HG03280 (cell line): ENCODE measurements at regions not wholly inside any gene's neighbourhood (a gene's known extent, or its start where the extent isn't known, plus 50 kb on each side); places are given as distances from the start of the nearest gene placed in this dataset.

ENCODE experiments used
- ATAC-seq: cut with Tn5 transposase; IDR thresholded peaks from one replicate; pipeline ENCODE4 v1.9.1; 2021; ENCODE audit warnings: mild to moderate bottlenecking, moderate library complexity; ENCODE audit not compliant: unreplicated experiment

DNA sequence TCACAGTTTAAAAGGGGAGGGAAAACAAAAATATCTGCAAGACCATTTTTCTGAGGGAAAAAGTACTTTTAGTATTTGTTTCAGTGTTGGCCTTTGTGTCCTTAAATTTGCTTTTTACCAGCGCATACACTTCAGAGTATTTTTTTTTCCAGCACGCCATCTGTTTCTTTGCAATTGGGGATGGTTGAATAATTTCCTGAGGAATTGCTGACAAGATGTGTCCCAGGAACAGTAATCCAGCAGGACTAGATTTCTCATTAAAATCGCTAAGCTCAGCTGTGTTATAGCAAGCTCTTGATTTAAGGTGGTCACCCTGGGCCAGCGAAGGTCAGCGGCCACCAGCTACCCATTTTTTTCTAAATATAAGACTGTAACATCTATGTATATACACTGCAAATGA, 156.9 kb upstream of the RHOBTB1 start:
- no peak for ATAC-seq

DNA sequence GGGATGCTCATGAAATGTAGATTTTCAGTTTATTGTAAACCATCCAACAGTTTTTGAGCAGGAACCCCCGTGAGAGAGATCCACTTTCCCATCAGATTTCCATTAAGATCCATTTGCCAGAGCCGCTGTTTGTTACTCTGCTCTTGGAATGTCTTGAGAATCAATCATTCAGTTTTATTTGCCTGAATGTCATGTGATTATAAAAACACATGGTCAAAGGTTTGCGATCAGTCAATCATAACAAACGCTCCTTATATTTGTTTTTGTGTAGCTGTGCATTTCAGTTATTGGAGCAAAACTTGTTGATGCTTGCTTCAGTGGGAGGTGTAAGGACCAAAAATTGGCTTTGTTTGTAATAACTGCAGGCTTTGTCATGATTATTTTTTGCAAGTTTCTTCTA, 155.8 kb upstream of the RHOBTB1 start:
- no peak for ATAC-seq

DNA sequence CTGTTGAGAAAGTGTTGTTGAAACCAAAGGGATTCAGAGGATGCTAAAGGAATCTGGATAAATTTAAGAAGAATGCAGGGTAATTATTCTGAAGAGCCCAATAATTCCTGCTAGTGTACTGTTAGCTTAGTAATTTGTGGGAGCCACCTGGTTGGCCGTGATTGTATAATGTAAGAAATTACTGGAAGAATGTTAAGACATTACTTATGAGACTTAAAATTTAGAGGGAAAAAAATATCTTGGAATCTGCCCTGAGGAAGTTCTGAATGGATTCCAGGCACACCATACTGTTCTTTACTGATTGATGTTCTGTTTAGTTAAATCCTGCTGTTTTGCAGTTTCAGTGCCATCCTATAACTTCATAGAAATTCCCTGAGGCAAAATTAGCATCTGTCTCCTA, 155.0 kb upstream of the RHOBTB1 start:
- ATAC-seq, result no peak

DNA sequence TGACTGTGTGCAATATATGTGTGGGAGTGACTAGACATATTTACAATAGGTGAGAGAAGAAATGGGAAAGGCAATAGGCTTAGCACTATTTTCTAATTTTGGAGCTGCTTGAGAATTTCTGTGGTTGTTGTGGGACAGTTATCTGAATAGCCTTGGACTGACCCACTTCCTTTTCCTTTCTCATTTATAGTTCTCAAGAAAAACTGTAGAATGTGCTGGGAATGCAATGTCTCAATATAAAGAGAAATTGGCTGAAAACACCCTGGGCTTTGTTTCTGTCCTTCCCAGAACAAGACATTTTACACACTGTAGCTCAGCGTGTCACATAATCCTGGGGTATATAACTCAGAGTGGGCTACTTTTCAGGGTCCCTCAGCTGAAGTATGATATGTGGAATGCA, 153.0 kb upstream of the RHOBTB1 start:
- ATAC-seq, result no peak

DNA sequence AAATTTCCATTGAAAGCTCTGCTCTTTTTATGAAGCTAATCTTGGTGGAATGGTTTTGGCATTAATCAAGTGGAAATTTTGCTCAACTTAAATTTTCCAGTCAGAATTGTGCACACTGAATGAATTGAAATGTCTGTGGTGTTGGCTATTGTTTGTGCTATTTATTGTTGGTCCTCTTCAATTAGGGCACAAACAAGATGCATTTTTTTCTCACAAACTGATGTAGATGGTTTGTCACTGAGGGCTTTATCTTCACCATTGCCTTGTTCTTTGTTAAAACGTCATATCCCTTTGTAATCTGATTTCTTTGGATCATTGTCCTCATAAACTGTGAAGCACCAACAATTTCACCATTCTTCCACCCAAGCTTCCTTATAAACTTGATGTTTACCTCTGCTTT, 152.1 kb upstream of the RHOBTB1 start:
- no peak for ATAC-seq

DNA sequence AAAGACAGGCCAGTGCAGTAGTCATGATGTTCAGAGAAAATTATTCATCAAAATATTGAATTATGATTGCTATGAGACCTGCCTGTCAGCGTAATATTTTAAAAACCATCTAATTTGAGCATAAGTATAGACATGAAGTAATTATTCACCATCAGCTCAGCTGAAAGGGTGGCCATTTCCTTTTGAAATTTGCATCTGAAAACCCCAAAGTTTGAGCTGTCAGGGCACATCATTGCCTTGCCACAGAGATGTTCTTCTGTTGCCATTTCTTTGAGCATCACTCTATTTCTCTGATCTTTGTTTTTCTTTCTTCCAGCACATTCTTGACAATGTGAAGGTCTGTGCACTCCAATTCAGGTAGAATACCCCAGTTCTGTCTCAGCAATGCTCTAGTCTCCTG, 147.5 kb upstream of the RHOBTB1 start:
- ATAC-seq, result no peak

DNA sequence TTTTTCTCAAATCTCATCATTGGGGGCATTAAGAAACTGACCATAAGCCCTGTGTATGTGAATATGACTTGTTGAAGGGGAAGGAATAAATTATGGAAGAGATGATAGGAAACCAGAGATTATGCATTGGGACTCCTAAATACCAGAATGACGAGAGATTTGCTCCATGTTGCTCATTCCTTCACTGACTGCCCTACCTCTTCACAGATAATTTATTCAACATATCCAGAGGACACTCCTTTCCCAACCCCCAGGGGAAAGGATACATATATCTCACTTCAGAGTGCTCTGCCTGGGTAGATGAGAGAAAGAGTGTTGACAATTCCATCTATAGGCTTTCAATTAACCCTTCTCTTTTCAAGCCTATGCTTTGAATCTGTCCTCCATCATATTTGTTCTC, 145.3 kb upstream of the RHOBTB1 start:
- ATAC-seq, result no peak

DNA sequence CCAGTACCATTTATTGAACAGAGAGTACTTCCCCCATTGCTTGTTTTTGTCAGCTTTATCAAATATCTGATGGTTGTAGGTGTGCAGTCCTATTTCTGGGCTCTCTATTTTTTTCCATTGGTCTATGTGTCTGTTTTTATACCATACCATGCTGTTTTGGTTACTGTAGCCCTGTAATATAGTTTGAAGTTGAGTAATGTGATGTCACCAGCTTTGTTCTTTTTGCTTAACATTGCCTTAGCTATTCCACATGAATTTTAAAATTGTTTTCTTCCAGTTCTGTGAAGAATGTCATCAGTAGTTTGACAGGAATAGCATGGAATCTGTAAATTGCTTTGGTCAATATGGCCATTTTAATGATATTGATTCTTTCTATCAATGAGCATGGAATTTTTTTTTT, 140.5 kb upstream of the RHOBTB1 start:
- no peak for ATAC-seq

DNA sequence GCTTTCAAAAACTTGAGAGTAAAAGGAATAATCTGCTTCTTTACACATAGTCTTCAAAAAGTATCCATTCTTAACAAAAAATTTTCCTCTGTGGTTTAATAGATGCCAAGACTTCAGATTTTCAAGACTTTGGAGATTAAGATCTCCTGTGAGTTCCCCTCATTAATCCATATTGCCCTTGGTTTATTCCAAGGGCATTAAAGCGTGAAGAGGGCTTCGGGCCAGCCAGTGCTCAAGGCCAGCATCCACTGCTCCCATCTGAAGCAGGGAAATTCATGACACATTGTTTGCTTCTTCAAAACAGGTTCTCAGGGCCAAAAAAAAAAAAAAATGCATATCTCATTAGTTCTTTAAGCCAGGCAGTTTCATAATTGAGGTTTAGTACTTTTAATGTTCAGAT, 137.3 kb upstream of the RHOBTB1 start:
- no peak for ATAC-seq

DNA sequence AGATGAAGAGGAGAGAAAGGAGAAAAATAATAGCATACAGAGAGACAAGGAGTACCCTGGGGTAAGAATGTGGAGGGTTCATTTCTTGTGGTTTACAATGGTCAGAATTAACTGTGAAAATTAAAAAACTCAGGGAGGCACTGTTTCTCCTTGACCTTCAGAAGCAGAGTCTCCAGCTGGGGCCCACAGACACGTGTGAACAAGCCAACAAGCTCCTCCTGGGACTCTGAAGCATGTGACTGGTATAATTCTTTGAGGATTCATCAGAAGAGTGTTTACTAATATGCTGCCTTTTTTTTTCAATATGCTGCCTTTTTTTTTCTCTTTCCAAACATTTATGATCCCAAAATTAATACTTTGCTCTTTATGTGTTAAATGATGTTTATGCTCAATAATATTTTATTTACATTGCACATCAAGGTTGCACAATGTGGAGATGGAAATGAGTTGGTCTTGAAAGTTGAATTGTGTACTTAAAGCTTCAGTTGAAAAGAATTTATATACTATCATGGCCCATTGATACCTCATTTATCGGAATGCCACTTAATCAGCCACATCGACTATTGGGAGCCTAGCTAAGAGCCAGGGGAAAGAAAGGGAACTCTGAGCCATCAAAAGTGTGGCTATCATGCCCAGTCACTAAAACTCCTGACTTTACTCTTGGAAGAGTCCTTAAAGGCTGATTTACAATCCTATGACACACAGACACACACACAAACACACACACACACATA, 134.7 kb upstream of the RHOBTB1 start:
- no peak for ATAC-seq

DNA sequence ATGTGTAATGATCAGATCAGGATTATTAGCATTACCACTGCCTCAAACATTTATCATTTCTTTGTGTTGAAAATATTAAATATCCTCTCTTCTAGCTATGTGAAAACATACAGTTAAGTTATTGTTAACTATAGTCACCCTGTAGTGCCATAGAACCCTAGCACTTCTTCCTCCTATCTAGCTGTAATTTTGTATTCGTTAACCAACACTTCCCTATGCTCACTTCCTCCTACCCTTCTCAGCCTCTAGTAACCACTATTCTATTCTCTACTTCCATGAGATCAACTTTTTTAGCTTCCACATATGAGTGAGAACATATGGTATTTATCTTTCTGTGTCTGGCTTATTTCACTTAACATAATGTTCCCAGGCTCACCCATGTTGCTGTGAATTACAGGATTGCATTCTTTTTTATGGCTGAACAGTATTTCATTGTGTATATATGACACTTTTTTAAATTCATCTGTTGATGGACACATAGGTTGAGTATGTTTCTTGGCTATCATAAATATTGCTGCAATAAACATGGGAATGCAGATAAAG, 132.7 kb upstream of the RHOBTB1 start:
- ATAC-seq, result no peak

DNA sequence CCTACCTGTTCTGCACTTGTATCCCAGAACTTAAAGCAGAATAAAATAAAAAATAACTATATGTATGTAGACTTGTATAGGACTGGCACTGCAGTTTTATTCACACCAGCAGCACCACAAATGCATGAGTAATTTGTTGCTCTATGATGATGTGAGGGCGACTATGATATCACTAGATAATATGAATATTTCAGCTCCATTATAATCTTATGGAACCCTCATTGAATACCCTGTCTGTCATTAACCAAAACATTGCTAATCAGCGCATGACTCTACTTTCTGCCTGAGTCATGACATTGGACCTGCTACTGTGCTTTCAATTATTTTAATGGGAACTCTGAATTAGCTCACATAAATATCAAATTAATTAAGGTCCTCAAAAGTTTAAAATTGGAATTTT, 129.4 kb upstream of the RHOBTB1 start:
- ATAC-seq, result no peak

DNA sequence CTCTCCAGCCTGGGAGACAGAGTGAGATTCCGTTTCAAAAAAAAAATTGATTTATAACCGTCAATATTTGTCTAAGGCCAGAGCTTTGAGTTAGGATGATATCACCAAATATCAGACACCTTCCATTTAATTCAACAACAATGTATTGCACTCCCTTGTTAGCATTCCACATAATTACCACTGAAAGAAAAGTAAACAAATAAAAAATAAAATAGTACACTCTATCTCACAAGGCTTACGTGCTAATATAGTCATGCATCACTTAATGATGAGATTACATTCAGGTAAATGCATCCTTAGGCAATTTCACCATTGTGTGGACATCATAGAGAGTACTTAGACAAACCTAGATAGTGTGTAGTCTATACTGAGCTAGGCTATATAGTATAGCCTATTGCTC, 127.6 kb upstream of the RHOBTB1 start:
- no peak for ATAC-seq

DNA sequence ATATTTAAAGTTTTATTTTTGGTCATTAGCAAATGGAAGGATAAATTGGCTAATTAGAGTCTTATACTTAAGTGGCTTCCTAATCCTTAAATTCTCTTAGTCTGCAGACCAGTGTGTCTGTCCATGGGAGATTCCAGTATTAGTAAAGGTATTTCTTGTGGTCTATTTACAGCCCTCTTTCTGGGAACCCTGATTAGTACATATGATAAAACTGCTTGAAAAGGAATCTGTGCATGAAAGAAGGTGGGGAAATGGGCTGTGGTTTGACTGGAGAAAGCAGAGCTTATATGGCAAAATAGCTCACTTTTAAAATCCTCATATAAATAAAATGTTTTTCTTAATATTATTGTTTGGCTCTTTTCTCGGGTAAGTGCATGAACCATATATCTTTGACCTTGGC, 124.5 kb upstream of the RHOBTB1 start:
- ATAC-seq, result no peak

DNA sequence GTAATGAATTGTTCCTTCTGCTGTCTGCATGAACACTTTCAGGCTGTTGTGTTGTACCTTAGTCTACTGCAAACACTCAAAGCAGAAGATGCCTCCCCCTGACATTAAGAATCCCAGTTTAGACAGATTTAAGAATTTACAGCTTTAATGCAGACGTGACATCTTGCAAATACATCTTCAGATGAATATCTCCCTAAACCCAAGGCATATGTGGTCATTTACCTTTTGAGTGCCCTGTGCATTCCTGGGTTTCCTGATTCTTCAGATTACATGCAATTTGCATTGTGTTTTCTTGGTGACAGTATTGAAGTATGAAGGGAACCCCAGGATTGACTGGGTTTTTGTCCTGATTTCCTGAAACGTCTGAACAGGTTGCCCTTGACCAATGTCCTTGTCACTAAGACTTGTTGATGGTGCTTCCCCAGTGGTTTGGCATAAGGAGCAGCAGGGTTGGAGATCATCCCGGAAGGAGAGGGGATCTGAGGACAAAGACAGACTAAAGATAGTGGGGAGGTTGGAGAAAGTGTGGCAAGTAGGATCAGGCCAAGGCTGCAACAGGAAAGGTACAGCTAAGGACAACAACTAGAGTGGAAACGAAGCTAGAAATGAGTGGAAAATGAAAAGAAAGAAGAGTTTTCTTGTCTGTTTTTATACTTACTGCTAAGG, 123.8 kb upstream of the RHOBTB1 start:
- ATAC-seq, result no peak

DNA sequence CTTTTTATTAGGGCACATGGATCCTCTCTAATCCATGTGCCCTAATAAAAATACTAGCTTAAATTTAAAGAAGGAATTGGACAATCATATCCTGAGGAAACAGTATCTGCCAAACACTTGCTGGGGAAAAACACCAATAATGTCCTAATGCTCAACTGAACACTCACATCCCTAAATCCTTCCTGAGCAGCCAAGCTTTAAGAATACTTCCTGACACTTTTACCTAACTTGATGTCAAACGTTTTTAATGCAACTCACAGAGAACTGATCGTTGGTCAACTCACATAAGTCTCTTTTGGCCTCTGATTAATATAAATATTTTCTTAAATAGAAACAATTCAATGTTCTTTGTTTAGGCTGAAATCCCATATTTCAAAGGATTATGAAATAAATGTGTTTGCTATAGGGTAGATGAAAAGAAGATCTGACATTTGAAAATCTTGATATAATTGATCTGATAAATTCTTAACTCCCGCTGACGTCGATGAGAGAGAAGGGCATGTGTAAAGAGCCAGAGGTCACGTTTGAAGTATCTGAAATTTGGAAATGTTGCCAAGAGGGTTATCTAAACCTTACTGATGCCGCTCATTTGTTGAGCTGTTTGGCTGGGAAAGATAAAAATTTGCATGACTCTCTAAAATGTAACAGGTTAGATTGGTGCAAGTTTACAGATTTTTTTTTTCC, 122.8 kb upstream of the RHOBTB1 start:
- no peak for ATAC-seq

DNA sequence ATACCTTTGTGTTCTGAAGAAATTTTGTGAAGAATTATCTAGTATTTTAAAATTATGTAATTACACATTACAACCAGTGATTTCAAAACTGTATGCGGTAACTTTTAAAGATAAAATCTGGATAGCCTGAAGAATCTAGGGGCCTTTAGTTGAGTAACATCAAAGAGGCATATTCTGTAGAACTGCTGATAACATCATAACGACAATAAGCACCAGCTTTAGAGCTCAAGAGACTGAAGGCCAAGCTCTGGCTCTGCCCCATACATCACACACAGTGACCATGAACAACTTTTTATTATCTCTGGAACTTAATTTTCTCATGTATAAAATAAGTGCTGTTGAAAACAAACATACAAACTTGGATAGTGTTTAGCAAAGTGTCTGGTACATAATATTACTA, 121.1 kb upstream of the RHOBTB1 start:
- ATAC-seq, result no peak

DNA sequence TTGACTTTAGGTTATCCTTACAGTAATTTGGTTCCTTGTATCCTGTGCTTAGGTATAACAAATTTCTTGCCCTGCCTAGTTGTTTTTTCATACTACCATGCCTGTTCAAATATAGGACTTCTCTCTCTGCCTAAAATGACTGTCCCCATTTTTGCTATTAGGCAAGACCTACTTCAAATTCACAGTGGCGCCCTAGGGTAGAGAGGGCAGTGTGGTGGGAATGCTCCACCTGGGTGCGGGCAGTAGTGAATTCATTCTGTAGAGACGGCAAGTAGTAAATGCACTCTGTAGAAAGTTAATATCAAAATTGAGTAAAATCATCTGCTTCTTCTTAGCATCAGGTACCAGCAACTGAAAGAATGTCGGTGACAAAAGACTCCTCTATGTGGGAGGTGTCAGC, 120.4 kb upstream of the RHOBTB1 start:
- ATAC-seq, result no peak

DNA sequence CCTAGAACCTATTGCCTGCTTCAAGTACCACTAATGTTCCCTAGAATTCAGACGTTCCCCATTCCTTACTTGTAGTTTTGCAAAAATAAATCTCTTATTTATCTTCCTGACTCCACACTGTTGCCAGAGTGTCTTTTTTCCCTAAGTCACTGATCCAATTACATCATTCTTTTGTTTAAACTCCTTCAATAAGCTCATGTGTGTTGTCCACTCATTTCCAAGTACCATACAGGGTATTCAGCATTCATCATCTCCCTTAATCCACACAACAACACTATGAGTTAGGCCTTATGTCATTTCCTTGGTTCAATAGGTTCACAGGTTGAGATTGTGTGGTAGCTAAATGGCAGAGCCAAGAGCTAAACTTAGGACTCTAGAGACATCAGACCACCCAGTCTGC, 119.9 kb upstream of the RHOBTB1 start:
- no peak for ATAC-seq

DNA sequence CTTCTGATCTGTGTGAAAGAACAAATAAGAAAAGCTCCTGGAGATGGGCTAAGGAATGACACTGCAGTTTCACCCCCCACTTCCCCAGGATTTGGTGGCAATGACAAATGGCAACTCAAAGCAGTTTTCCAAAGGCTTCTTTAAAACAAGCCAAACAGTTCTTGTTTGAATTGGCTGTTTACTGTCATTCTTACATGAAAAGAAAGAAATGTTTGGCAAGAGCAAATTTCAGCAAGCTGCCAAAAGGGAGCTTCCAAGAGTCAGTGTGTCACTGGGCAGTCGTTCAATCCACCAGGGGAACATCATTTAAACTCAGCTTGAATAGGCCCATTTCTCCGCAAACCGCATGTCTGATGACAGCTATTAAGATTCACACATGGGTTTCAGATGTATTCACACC, 119.0 kb upstream of the RHOBTB1 start:
- no peak for ATAC-seq

DNA sequence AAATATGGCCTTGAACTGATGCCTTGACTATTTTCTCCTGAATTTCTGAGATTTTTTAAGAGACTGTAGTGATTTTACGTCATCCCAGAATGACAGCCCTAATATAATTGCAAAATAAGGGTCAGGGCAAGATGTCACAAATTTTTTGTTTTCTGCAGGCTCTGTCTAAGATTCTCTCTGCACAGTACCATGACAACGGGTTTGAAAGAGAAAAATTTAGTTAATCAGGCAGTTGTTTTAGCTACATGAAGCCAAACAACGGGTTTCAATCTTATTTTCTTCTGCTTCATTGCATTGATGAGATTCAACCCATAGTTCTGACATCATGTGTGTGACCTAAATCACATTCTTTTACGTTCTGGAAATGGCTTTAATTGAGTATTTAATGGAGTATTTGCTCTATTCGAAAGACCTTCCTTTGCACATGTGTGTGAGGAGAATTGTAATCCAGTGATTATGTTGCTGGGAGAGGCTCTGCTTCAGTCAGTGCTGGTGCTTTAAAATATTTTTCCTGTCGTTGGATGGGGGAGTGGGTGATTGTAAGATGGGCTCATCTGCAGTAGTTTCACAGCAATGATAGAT, 118.0 kb upstream of the RHOBTB1 start:
- no peak for ATAC-seq

DNA sequence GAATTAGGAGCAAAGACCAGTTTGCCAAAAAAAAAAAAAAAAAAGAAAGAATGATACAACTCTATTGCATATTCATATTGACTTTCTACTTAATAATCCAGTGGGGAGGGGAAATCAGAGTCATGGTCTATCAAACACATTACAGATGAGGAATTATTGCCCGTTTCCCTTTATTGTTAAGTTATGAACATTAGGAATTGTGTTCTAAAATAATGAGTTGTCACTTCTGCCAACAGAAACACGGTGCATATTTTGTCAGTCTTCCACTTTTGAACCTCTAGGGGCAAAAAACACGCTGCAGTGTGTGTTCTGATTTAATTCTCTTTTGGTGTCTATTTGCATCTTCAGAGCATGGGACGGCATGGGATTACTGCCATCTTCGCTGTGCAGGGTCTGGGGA, 115.7 kb upstream of the RHOBTB1 start:
- ATAC-seq, result no peak
